ENCODE measurements at regions not wholly inside any gene's neighbourhood (a gene's known extent, or its start where the extent isn't known, plus 50 kb on each side); places are given as distances from the start of the nearest gene placed in this dataset.

- no peak for TF ChIP-seq TAF1 (IDR thresholded peaks at IDR 0.05; ENCODE audit: low read depth, low read length)
- no peak for TF ChIP-seq POLR2A (IDR thresholded peaks at IDR 0.05; ENCODE audit: low read depth, low read length)
- TF ChIP-seq POLR2AphosphoS5 (IDR thresholded peaks at IDR 0.05; ENCODE audit: low read depth, low read length) = no peak
- TF ChIP-seq SPI1 (IDR thresholded peaks at IDR 0.05; ENCODE audit: low read depth, low read length) = no peak
- no peak for TF ChIP-seq POU2F2 (IDR thresholded peaks at IDR 0.05; ENCODE audit: low read depth, low read length)
- TF ChIP-seq PAX5 (IDR thresholded peaks at IDR 0.05; ENCODE audit: insufficient read depth, low read length, severe bottlenecking) = no peak
Measured at GRCh38 chr10:28120043-28120749, 121.3 kb upstream of the ODAD2 start.

Data from GM12891 (cell line).